HL-60 (cell line): ENCODE measurements at regions not wholly inside any gene's neighbourhood (a gene's known extent, or its start where the extent isn't known, plus 50 kb on each side); places are given as distances from the start of the nearest gene placed in this dataset.

ENCODE experiments used
- DNase-seq, 2 experiments: peaks; one replicate each; pipeline ENCODE4 v3.0.0-alpha.2; 2010 to 2020; ENCODE audit warnings: low read depth in 1 of 2, low spot score in 1 of 2
- H3K27ac ChIP-seq: fragments of 250-450 bp; sonication (Bioruptor Pico); replicated peaks from 2 replicates; pipeline ENCODE4 v1.5.1; 2020; ENCODE audit warnings: mild to moderate bottlenecking, moderate library complexity
- H3K27me3 ChIP-seq: fragments of 250-450 bp; sonication (Bioruptor Pico); 2 replicates; pipeline ENCODE4 v1.5.1; 2021; ENCODE audit warnings: mild to moderate bottlenecking, moderate library complexity; ENCODE audit not compliant: insufficient read depth, poor library complexity, severe bottlenecking
- H3K4me3 ChIP-seq: replicated peaks from 2 replicates; pipeline ENCODE4 v1.5.1; 2011; ENCODE audit warnings: mild to moderate bottlenecking, control low read depth, low read length; ENCODE audit not compliant: insufficient read depth
- CTCF ChIP-seq: IDR thresholded peaks from one replicate; pipeline ENCODE4 v1.5.1; 2011; ENCODE audit warnings: low read length, control low read depth, inconsistent platforms; ENCODE audit not compliant: insufficient read depth
- GABPA ChIP-seq: IDR thresholded peaks from 2 replicates; pipeline ENCODE4 v1.6.1; 2012; ENCODE audit warnings: low read depth
- POLR2AphosphoS5 ChIP-seq: IDR thresholded peaks from 2 replicates; pipeline ENCODE4 v1.6.1; 2012; ENCODE audit warnings: low read depth
- REST ChIP-seq: IDR thresholded peaks from 2 replicates; pipeline ENCODE4 v1.6.1; 2012; ENCODE audit warnings: low read depth; ENCODE audit not compliant: insufficient replicate concordance
- SPI1 ChIP-seq: IDR thresholded peaks from 2 replicates; pipeline ENCODE4 v1.6.1; 2012; ENCODE audit warnings: low read depth, mild to moderate bottlenecking, borderline replicate concordance

- no peak for TF ChIP-seq SPI1
- no peak for TF ChIP-seq CTCF
- TF ChIP-seq REST = no peak
- no peak for TF ChIP-seq POLR2AphosphoS5
- TF ChIP-seq GABPA = no peak
- DNase-seq = no peak
- H3K27ac ChIP-seq = no peak overlapping the region
- no peaks in the 10 kb centered on the region for H3K27me3 ChIP-seq
- H3K4me3 ChIP-seq = no peak overlapping the region
Observed at GRCh38 chr5:15433709-15434108, 66.3 kb upstream of the FBXL7 start.

- Histone ChIP-seq H3K4me3 (no peak overlapping the region), H3K27me3 (no peaks in the 10 kb centered on the region), H3K27ac (no peak overlapping the region)
- DNase-seq = no peak
- TF ChIP-seq CTCF (no peak), REST (no peak), SPI1 (no peak), POLR2AphosphoS5 (no peak), GABPA (no peak)
Observed at GRCh38 chr5:15431923-15432322, 68.1 kb upstream of the FBXL7 start.

GRCh38 chr5:15425766-15426165 is 74.2 kb upstream of the FBXL7 start:
- Histone ChIP-seq H3K27ac (no peak overlapping the region), H3K27me3 (no peaks in the 10 kb centered on the region), H3K4me3 (no peak overlapping the region)
- TF ChIP-seq REST = no peak
- no peak for TF ChIP-seq CTCF
- TF ChIP-seq GABPA = no peak
- no peak for TF ChIP-seq SPI1
- no peak for TF ChIP-seq POLR2AphosphoS5
- DNase-seq = no peak
